ENCODE measurements at regions not wholly inside any gene's neighbourhood (a gene's known extent, or its start where the extent isn't known, plus 50 kb on each side); places are given as distances from the start of the nearest gene placed in this dataset.

GRCh38 chr4:85362550-85362949 lies 112.4 kb upstream of the ARHGAP24 start:
- no peak overlapping the region for H3K27ac ChIP-seq
- TF ChIP-seq CTCF (IDR thresholded peaks at IDR 0.05) (no peak), ZFX (IDR thresholded peaks at IDR 0.05; ENCODE audit: borderline replicate concordance) (no peak)

GRCh38 chr4:85367815-85368214 lies 107.1 kb upstream of the ARHGAP24 start:
- TF ChIP-seq CTCF (IDR thresholded peaks at IDR 0.05) (no peak), ZFX (IDR thresholded peaks at IDR 0.05; ENCODE audit: borderline replicate concordance) (no peak)
- H3K27ac ChIP-seq = no peak overlapping the region

GRCh38 chr4:85368240-85368639 lies 106.7 kb upstream of the ARHGAP24 start:
- H3K27ac ChIP-seq = no peak overlapping the region
- TF ChIP-seq ZFX (IDR thresholded peaks at IDR 0.05; ENCODE audit: borderline replicate concordance) = no peak
- no peak for TF ChIP-seq CTCF (IDR thresholded peaks at IDR 0.05)

GRCh38 chr4:85368932-85369331 lies 106.0 kb upstream of the ARHGAP24 start:
- no peak for TF ChIP-seq ZFX (IDR thresholded peaks at IDR 0.05; ENCODE audit: borderline replicate concordance)
- no peak for TF ChIP-seq CTCF (IDR thresholded peaks at IDR 0.05)
- no peak overlapping the region for H3K27ac ChIP-seq

DNA sequence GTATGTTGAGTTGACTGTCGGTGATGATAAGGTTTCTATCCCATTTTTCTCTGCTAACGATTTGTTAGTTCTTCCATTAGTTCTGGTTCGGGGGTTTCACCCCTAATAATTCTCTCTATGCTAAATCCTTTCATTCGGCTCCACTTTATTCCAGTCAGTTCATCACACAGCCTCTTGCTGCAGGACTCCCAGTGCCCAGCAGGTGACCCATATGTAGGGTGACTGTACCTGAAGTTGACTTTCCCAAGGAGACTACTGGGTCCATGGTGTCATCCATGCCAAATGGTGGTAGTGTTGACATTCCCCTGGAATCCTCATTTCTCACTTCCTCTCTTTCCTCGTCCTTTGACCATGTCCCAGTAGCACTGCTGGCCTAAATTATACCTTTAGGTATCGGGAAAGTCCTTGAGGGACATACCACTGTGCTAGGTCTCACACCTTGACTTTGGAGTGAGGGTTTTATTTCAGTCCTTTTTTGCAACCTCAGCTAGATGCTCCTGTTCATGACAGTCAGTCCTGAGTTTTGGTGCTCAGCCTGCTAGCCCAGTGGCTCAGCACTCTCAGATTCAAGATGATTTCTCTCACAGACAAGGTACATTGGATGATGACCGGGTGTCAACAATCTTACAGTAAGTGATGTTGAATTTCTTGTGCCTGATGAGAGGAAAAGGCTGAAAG lies 105.1 kb upstream of the ARHGAP24 start:
- no peak overlapping the region for H3K27ac ChIP-seq
- TF ChIP-seq ZFX (IDR thresholded peaks at IDR 0.05; ENCODE audit: borderline replicate concordance) = no peak

DNA sequence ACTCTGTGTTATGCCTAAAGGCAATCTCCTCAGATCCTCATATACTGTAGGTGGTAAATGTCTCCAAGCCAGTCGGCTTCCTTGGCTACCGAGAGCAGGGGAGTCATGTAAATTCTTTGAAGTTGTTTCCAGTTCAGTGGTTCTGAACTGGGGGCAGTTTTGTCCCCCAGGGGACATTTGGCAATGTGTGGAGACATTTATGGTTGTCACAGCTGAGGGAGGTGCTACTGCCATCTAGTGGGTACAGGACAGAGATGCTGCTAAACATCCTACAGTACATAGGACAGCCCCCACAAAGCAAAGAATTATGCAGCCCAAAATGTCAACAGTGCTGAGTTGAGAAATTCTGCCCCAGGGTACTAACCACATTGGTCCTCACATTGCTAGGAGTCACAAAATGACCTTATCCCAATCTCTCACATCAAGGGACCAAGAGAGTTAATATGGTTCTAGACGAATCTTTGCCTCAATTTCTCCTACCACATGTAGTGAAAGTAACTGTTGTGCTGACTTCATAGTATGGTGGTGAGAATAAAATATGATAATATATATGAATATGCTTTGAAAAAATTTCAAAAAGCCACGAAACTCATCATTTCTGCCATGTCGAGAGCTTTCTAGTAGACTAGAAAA lies 104.4 kb upstream of the ARHGAP24 start:
- peak; percentile 89 for TF ChIP-seq CTCF (IDR thresholded peaks at IDR 0.05)
- TF ChIP-seq ZFX (IDR thresholded peaks at IDR 0.05; ENCODE audit: borderline replicate concordance) = no peak
- no peak overlapping the region for H3K27ac ChIP-seq

GRCh38 chr4:85372966-85373365 lies 102.0 kb upstream of the ARHGAP24 start:
- no peak for TF ChIP-seq CTCF (IDR thresholded peaks at IDR 0.05)
- no peak for TF ChIP-seq ZFX (IDR thresholded peaks at IDR 0.05; ENCODE audit: borderline replicate concordance)
- no peak overlapping the region for H3K27ac ChIP-seq

All from 22Rv1 (cell line).